22Rv1 (cell line): ENCODE measurements at regions not wholly inside any gene's neighbourhood (a gene's known extent, or its start where the extent isn't known, plus 50 kb on each side); places are given as distances from the start of the nearest gene placed in this dataset.

Experiments used
- ZFX ChIP-seq: fragments of 450-650 bp; IDR thresholded peaks from 2 replicates; pipeline ENCODE4 v1.6.1; 2017; ENCODE audit warnings: antibody characterized with exemption, borderline replicate concordance
- TF ChIP-seq, protein P1 (sequence below): fragments of 450-650 bp; IDR thresholded peaks from 2 replicates; pipeline ENCODE4 v1.5.1; 2017; ENCODE audit warnings: mild to moderate bottlenecking

- TF ChIP-seq, protein P1, sequence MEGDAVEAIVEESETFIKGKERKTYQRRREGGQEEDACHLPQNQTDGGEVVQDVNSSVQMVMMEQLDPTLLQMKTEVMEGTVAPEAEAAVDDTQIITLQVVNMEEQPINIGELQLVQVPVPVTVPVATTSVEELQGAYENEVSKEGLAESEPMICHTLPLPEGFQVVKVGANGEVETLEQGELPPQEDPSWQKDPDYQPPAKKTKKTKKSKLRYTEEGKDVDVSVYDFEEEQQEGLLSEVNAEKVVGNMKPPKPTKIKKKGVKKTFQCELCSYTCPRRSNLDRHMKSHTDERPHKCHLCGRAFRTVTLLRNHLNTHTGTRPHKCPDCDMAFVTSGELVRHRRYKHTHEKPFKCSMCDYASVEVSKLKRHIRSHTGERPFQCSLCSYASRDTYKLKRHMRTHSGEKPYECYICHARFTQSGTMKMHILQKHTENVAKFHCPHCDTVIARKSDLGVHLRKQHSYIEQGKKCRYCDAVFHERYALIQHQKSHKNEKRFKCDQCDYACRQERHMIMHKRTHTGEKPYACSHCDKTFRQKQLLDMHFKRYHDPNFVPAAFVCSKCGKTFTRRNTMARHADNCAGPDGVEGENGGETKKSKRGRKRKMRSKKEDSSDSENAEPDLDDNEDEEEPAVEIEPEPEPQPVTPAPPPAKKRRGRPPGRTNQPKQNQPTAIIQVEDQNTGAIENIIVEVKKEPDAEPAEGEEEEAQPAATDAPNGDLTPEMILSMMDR: no peak
- TF ChIP-seq ZFX: no peak
These were observed 604.3 kb upstream of the API5 start for GRCh38 chr11:42707541-42707940.
